GM23338 (cell line): ENCODE measurements at regions not wholly inside any gene's neighbourhood (a gene's known extent, or its start where the extent isn't known, plus 50 kb on each side); places are given as distances from the start of the nearest gene placed in this dataset.

ENCODE experiments used
- CTCF ChIP-seq, 2 experiments: fragments of 200-600 bp in 1 of 2; sonication (generic) in 1 of 2; conservative IDR thresholded peaks; 2 replicates each; pipeline versions ENCODE4 v1.5.1 to v1.6.1; 2016 to 2017; ENCODE audit warnings: antibody characterized with exemption in 2 of 2, low read depth in 2 of 2, mild to moderate bottlenecking in 2 of 2, moderate library complexity in 1 of 2
- ETS1 ChIP-seq: IDR thresholded peaks from 2 replicates; pipeline ENCODE4 v1.6.1; 2016; ENCODE audit warnings: antibody characterized with exemption
- EZH2 ChIP-seq: fragments of 200-600 bp; sonication (generic); IDR thresholded peaks from one replicate; pipeline ENCODE4 v1.8.0; 2017; ENCODE audit warnings: antibody characterized with exemption, mild to moderate bottlenecking, low read depth; ENCODE audit not compliant: unreplicated experiment
- REST ChIP-seq: IDR thresholded peaks from one replicate; pipeline ENCODE4 v1.6.1; 2018; ENCODE audit warnings: antibody characterized with exemption; ENCODE audit not compliant: unreplicated experiment
- STAT1 ChIP-seq: IDR thresholded peaks from one replicate; pipeline ENCODE4 v1.6.1; 2016; ENCODE audit warnings: antibody characterized with exemption; ENCODE audit not compliant: unreplicated experiment
- ZNF462 ChIP-seq: fragments of 250-450 bp; sonication (Bioruptor Pico); IDR thresholded peaks from 2 replicates; pipeline ENCODE4 v1.5.0; 2020; ENCODE audit warnings: mild to moderate bottlenecking, moderate library complexity

- TF ChIP-seq ZNF462 (CRISPR knock-in tag) (no peak), EZH2 (no peak), REST (no peak), CTCF (conservative IDR thresholded peaks at IDR 0.05; ENCODE audit: low read depth in 2 of 2) (no peak), ETS1 (no peak), STAT1 (no peak)
These were observed 1275.4 kb upstream of the C9orf72 start (continued) for GRCh38 chr9:28848671-28849070.
